WTC11 (cell line): ENCODE measurements at regions not wholly inside any gene's neighbourhood (a gene's known extent, or its start where the extent isn't known, plus 50 kb on each side); places are given as distances from the start of the nearest gene placed in this dataset.

Source experiments
- ATAC-seq: fragments of 200-7000 bp; cut with Tn5 transposase; 2 replicates; pipeline ENCODE4 v1.10.0; 2021; ENCODE audit warnings: mild to moderate bottlenecking, moderate library complexity
- CTCF ChIA-PET: fragments of 300-600 bp; sonication (Branson Sonifier 250); formaldehyde crosslinking; loops from one replicate; lab custom pipeline; 2021; ENCODE audit warnings: antibody characterized with exemption; lab: Charles Lee
- POLR2A ChIA-PET: fragments of 350-600 bp; sonication (Branson Sonifier 250); formaldehyde crosslinking; loops from one replicate; lab custom pipeline; 2021; ENCODE audit warnings: antibody characterized with exemption; lab: Charles Lee
- DNase-seq: peaks from one replicate; pipeline ENCODE4 v3.0.0; 2021; ENCODE audit warnings: low spot score
- H3K27ac Mint-ChIP-seq: 2 replicates; pipeline ENCODE4 v1.8.0; 2021; ENCODE audit warnings: mixed read lengths
- H3K27me3 Mint-ChIP-seq: 2 replicates; pipeline ENCODE4 v1.8.0; 2021; ENCODE audit warnings: low read depth, mild to moderate bottlenecking, moderate library complexity, mixed read lengths
- H3K36me3 Mint-ChIP-seq: 2 replicates; pipeline ENCODE4 v1.8.0; 2021; ENCODE audit warnings: mixed read lengths
- H3K4me1 Mint-ChIP-seq: 2 replicates; pipeline ENCODE4 v1.8.0; 2022; ENCODE audit warnings: mixed read lengths
- H3K4me3 Mint-ChIP-seq: 2 replicates; pipeline ENCODE4 v1.8.0; 2021; ENCODE audit warnings: mild to moderate bottlenecking, moderate library complexity, mixed read lengths
- H3K9me3 Mint-ChIP-seq: 2 replicates; pipeline ENCODE4 v1.8.0; 2021; ENCODE audit warnings: mixed read lengths
- AR ChIP-seq: fragments of 250-450 bp; sonication (Bioruptor Pico); IDR thresholded peaks from 2 replicates; pipeline ENCODE4 v1.9.0; 2021; ENCODE audit warnings: mild to moderate bottlenecking
- ATF1 ChIP-seq: sonication (generic); formaldehyde crosslinking; IDR thresholded peaks from 2 replicates; pipeline ENCODE4 v1.8.1; 2023; ENCODE audit warnings: mild to moderate bottlenecking, moderate library complexity, missing genetic modification reagents
- ATF3 ChIP-seq: sonication (generic); formaldehyde crosslinking; conservative IDR thresholded peaks from 2 replicates; pipeline ENCODE4 v1.8.1; 2022; ENCODE audit warnings: mild to moderate bottlenecking, missing genetic modification reagents
- CREM ChIP-seq: sonication (generic); formaldehyde crosslinking; IDR thresholded peaks from 2 replicates; pipeline ENCODE4 v1.8.1; 2022; ENCODE audit warnings: mild to moderate bottlenecking, missing genetic modification reagents, moderate library complexity
- E2F4 ChIP-seq: sonication (generic); formaldehyde crosslinking; IDR thresholded peaks from 2 replicates; pipeline ENCODE4 v1.8.1; 2022; ENCODE audit warnings: low read depth, mild to moderate bottlenecking, moderate library complexity, missing genetic modification reagents, borderline replicate concordance
- EMX1 ChIP-seq: fragments of 250-450 bp; sonication (Bioruptor Pico); IDR thresholded peaks from 2 replicates; pipeline ENCODE4 v1.8.0; 2021; ENCODE audit warnings: mild to moderate bottlenecking
- FOXK1 ChIP-seq: sonication (generic); formaldehyde crosslinking; IDR thresholded peaks from 2 replicates; pipeline ENCODE4 v1.8.0; 2022; ENCODE audit warnings: mild to moderate bottlenecking, moderate library complexity, missing genetic modification reagents
- FOXP1 ChIP-seq: sonication (generic); formaldehyde crosslinking; IDR thresholded peaks from 2 replicates; pipeline ENCODE4 v1.8.0; 2022; ENCODE audit warnings: missing genetic modification reagents, mild to moderate bottlenecking, moderate library complexity, borderline replicate concordance
- GABPB1 ChIP-seq: sonication (generic); formaldehyde crosslinking; IDR thresholded peaks from 2 replicates; pipeline ENCODE4 v1.8.1; 2023; ENCODE audit warnings: mild to moderate bottlenecking, missing genetic modification reagents
- IRF1 ChIP-seq: sonication (generic); formaldehyde crosslinking; IDR thresholded peaks from 2 replicates; pipeline ENCODE4 v1.8.0; 2023; ENCODE audit warnings: missing genetic modification reagents
- IRF2 ChIP-seq: sonication (generic); formaldehyde crosslinking; IDR thresholded peaks from 2 replicates; pipeline ENCODE4 v1.8.0; 2022; ENCODE audit warnings: low read depth, missing genetic modification reagents, borderline replicate concordance
- JAZF1 ChIP-seq: fragments of 250-450 bp; sonication (Bioruptor Pico); IDR thresholded peaks from 2 replicates; pipeline ENCODE4 v1.9.0; 2021; ENCODE audit warnings: moderate library complexity, mild to moderate bottlenecking, inconsistent platforms
- NR1H2 ChIP-seq: sonication (generic); formaldehyde crosslinking; IDR thresholded peaks from 2 replicates; pipeline ENCODE4 v1.9.0; 2021; ENCODE audit warnings: mild to moderate bottlenecking, moderate library complexity, missing genetic modification reagents
- SMAD4 ChIP-seq: sonication (generic); formaldehyde crosslinking; IDR thresholded peaks from 2 replicates; pipeline ENCODE4 v1.8.0; 2022; ENCODE audit warnings: mild to moderate bottlenecking, missing genetic modification reagents
- TCF7 ChIP-seq: sonication (generic); formaldehyde crosslinking; IDR thresholded peaks from 2 replicates; pipeline ENCODE4 v1.8.0; 2022; ENCODE audit warnings: mild to moderate bottlenecking, low read depth, missing genetic modification reagents, moderate library complexity
- USF2 ChIP-seq: sonication (generic); formaldehyde crosslinking; IDR thresholded peaks from 2 replicates; pipeline ENCODE4 v1.8.1; 2023; ENCODE audit warnings: mild to moderate bottlenecking, missing genetic modification reagents, moderate library complexity
- ZNF281 ChIP-seq: sonication (generic); formaldehyde crosslinking; IDR thresholded peaks from 2 replicates; pipeline ENCODE4 v1.8.0; 2023; ENCODE audit warnings: mild to moderate bottlenecking, missing genetic modification reagents
- ZNF317 ChIP-seq: sonication (generic); formaldehyde crosslinking; IDR thresholded peaks from 2 replicates; pipeline ENCODE4 v1.8.1; 2023; ENCODE audit warnings: low read depth, mild to moderate bottlenecking, moderate library complexity, missing genetic modification reagents, borderline replicate concordance
- ZNF532 ChIP-seq: fragments of 250-450 bp; sonication (Bioruptor Pico); IDR thresholded peaks from 2 replicates; pipeline ENCODE4 v1.9.0; 2021; ENCODE audit warnings: mild to moderate bottlenecking, borderline replicate concordance

- Mint-ChIP-seq H3K27me3 (no peaks in the 10 kb centered on the region), H3K4me1 (peaks cover 37% of the 10 kb centered on the region), H3K4me3 (no peak overlapping the region), H3K36me3 (peaks cover 7% of the 10 kb centered on the region; the same call in 1 of the 2 replicates), H3K9me3 (peaks cover 11% of the 10 kb centered on the region), H3K27ac (no peak overlapping the region)
- ChIA-PET CTCF (interaction anchor here (0.6 kb wide), 1 partner anchor 264 kb away, joined by 3 read pairs; no protein-coding TSS in a partner anchor), POLR2A (no interaction called here)
- ATAC-seq (no peak), DNase-seq (no peak)
- TF ChIP-seq FOXP1 (CRISPR knock-in tag) = no peak
- no peak for TF ChIP-seq E2F4 (CRISPR knock-in tag)
- no peak for TF ChIP-seq NR1H2
- no peak for TF ChIP-seq IRF2
- no peak for TF ChIP-seq ATF1
- TF ChIP-seq ZNF317 (CRISPR knock-in tag) = no peak
- TF ChIP-seq ATF3 (CRISPR knock-in tag) = no peak
- no peak for TF ChIP-seq AR
- TF ChIP-seq USF2 (CRISPR knock-in tag) = no peak
Observed at GRCh38 chr1:187878883-187879282, 1050.1 kb downstream of the PLA2G4A start.

- H3K27me3 Mint-ChIP-seq = no peaks in the 10 kb centered on the region
- no peak overlapping the region for H3K4me3 Mint-ChIP-seq
- H3K27ac Mint-ChIP-seq = no peak overlapping the region
- no peaks in the 10 kb centered on the region for H3K36me3 Mint-ChIP-seq
- ATAC-seq = no peak
- DNase-seq = no peak
- H3K4me1 Mint-ChIP-seq = peaks cover 19% of the 10 kb centered on the region
- CTCF ChIA-PET = no interaction called here
- 0 out of 2 replicates have a peak, but pooled peaks cover 3% of the 10 kb centered on the region for H3K9me3 Mint-ChIP-seq
- POLR2A ChIA-PET = no interaction called here
- TF ChIP-seq EMX1 (CRISPR knock-in tag) (no peak), ZNF281 (CRISPR knock-in tag) (no peak), IRF1 (no peak), CREM (CRISPR knock-in tag) (no peak), SMAD4 (CRISPR knock-in tag) (no peak), JAZF1 (CRISPR knock-in tag) (no peak), FOXK1 (no peak), TCF7 (CRISPR knock-in tag) (no peak), GABPB1 (CRISPR knock-in tag) (no peak), ZNF532 (CRISPR knock-in tag) (no peak)
Observed at GRCh38 chr1:187883356-187883755, 1054.6 kb downstream of the PLA2G4A start.
